ENCODE measurements at regions not wholly inside any gene's neighbourhood (a gene's known extent, or its start where the extent isn't known, plus 50 kb on each side); places are given as distances from the start of the nearest gene placed in this dataset.

DNA sequence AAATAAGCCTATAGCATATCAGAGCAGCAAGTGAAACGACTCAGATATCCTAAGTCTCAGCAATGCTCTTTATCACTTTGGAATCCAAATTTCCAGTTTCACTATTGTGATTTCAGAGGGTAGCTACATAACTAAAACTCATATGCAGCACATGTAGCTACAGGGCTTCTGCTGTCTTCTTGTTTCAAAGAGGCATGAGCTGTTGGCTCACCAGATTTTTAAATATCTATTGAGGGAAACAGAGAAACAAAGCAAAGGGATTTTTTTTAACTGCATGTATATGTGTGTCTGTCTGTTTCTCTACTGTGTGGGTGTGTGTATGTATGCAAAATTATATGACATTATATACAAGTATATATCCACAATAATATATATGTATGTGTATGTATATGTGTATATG is 258.4 kb downstream of the HDGFL1 start:
- Histone ChIP-seq H3K4me3 (no peak overlapping the region), H3K9me3 (0 out of 3 replicates have a peak, but pooled peaks cover 4% of the 10 kb centered on the region), H3K4me1 (peaks cover 24% of the 10 kb centered on the region), H3K4me2 (peak overlapping the region; percentile 83), H3K27ac (peak overlapping the region; percentile 88 to 91)
- TF ChIP-seq, protein P1, sequence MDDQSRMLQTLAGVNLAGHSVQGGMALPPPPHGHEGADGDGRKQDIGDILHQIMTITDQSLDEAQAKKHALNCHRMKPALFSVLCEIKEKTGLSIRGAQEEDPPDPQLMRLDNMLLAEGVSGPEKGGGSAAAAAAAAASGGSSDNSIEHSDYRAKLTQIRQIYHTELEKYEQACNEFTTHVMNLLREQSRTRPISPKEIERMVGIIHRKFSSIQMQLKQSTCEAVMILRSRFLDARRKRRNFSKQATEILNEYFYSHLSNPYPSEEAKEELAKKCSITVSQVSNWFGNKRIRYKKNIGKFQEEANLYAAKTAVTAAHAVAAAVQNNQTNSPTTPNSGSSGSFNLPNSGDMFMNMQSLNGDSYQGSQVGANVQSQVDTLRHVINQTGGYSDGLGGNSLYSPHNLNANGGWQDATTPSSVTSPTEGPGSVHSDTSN (IDR thresholded peaks at IDR 0.05) = no peak
- ATAC-seq = peak; percentile 45 to 51; a peak in 5 of 6 replicates
- DNase-seq (ENCODE audit: low read depth in 1 of 2, low spot score in 1 of 2) = peak in 1 of 2 experiments; percentile 1
- ChIA-PET CTCF (interaction anchor here (0.7 to 0.9 kb wide), 2 partner anchors 1239 to 1767 kb away, joined by 3 read pairs; no protein-coding TSS in a partner anchor), POLR2A (interaction anchor here (1.1 to 2.0 kb wide), 4 partner anchors 941 to 1234 kb away, joined by 3 to 8 read pairs (median 5); partner anchors contain the start of gene SOX4)
- no peak for FAIRE-seq
- WGBS (ENCODE audit: missing lambda C conversion rate) = 58% methylated on average over 1 of the region's 1 CpG

DNA sequence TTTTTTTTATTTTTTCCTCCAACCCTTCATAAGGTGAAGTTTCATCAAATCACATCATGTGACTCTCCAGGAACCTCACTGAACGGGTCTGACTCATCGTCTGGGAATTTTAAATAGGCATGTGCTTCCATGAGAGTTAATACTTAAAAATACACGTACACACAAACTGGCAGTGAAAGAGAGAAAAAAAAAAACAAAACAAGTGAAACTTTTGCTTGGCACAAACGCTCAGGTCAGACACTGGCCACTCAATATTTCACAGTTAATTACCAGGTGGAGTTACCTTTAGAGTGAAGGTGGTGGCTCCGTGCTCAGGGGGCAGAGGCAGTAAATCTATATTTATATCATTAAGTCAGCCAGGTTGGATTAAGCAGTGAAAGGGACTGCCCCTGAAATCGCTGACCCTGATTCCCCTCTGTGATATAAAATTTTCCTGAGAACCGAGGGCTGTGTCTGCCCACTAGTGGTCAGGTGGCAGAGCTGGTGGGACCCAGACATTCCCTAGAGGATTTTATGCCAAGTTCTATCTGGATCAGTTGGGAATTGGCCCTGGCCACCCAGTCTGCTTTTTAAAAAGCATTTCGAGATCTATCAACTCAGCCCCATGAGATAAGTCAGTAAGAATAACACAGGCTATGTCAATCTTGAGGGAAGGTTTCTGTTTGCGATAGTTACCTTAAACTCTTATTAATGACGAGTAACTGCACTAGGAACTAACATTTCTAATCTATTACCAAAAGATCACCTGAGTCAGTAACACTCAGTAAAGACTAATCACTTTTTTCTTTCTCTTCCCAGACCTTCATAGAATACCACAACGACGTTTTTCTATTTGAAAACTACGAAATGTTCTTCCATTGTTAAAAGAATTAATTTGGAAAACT is 259.1 kb downstream of the HDGFL1 start:
- ChIA-PET CTCF (interaction anchor here (0.6 to 0.9 kb wide), 3 partner anchors 1201 to 1767 kb away, joined by 3 to 6 read pairs (median 3); no protein-coding TSS in a partner anchor), POLR2A (interaction anchor here (0.6 to 2.0 kb wide), 5 partner anchors 942 to 1235 kb away, joined by 4 to 8 read pairs (median 5); partner anchors contain the start of gene SOX4)
- H3K27ac ChIP-seq = peak overlapping the region; percentile 88 to 91
- peak overlapping the region; percentile 83 for H3K4me2 ChIP-seq
- peaks cover 24% of the 10 kb centered on the region for H3K4me1 ChIP-seq
- 23% methylated on average over 13 of the region's 13 CpGs for WGBS (ENCODE audit: missing lambda C conversion rate)
- H3K9me3 ChIP-seq = 0 out of 3 replicates have a peak, but pooled peaks cover 4% of the 10 kb centered on the region
- no peak for FAIRE-seq
- peak overlapping the region; percentile 29; the same call in 2 of the 3 replicates for H3K4me3 ChIP-seq
- ATAC-seq = peak; percentile 95
- DNase-seq (ENCODE audit: low read depth in 1 of 2, low spot score in 1 of 2) = peak; percentile 72 to 89
- TF ChIP-seq E2F6 (IDR thresholded peaks at IDR 0.05; ENCODE audit: borderline replicate concordance, low read depth) (no peak), RARB (CRISPR knock-in tag; IDR thresholded peaks at IDR 0.05) (no peak), NR3C1 (IDR thresholded peaks at IDR 0.05) (no peak), BHLHE40 (IDR thresholded peaks at IDR 0.05; ENCODE audit: low read depth, low read length) (no peak), MYC (IDR thresholded peaks at IDR 0.05; ENCODE audit: borderline replicate concordance, low read length) (no peak), KDM5A (IDR thresholded peaks at IDR 0.05) (no peak), ZNF302 (CRISPR knock-in tag; IDR thresholded peaks at IDR 0.05) (no peak), TFCP2L1 (CRISPR knock-in tag; IDR thresholded peaks at IDR 0.05) (no peak), GATA3 (IDR thresholded peaks at IDR 0.05; ENCODE audit: borderline replicate concordance) (peak; percentile 58; the same call in 1 of the 2 replicates), CHD2 (IDR thresholded peaks at IDR 0.05; ENCODE audit: low read length, partially characterized antibody) (no peak), PHF8 (IDR thresholded peaks at IDR 0.05; ENCODE audit: borderline replicate concordance, low read depth) (no peak), NPAS2 (CRISPR knock-in tag; IDR thresholded peaks at IDR 0.05; ENCODE audit: borderline replicate concordance) (no peak), HOXA7 (CRISPR knock-in tag; IDR thresholded peaks at IDR 0.05) (no peak), RFX5 (IDR thresholded peaks at IDR 0.05) (no peak), ESRRA (IDR thresholded peaks at IDR 0.05; ENCODE audit: borderline replicate concordance, low read length) (no peak), HDAC2 (IDR thresholded peaks at IDR 0.05) (no peak), CTCF (IDR thresholded peaks at IDR 0.05) (peak; percentile 57), ZC3H11A (IDR thresholded peaks at IDR 0.05) (no peak), ATOH8 (CRISPR knock-in tag; IDR thresholded peaks at IDR 0.05; ENCODE audit: low read depth) (no peak), EP300 (IDR thresholded peaks at IDR 0.05) (peak; percentile 65 to 74; a peak in 2 of 5 replicates), JUN (IDR thresholded peaks at IDR 0.05) (peak; percentile 48 to 72; a peak in 3 of 5 replicates), CBX2 (IDR thresholded peaks at IDR 0.05; ENCODE audit: borderline replicate concordance, low read depth) (no peak), CEBPB (IDR thresholded peaks at IDR 0.05) (no peak), CBX8 (IDR thresholded peaks at IDR 0.05) (no peak), RCOR1 (IDR thresholded peaks at IDR 0.05; ENCODE audit: low read depth, low read length) (no peak)
- TF ChIP-seq, protein P1 (IDR thresholded peaks at IDR 0.05) = no peak

All from A549 (cell line).